CD4-positive, alpha-beta memory T cell (primary cell): ENCODE measurements at regions not wholly inside any gene's neighbourhood (a gene's known extent, or its start where the extent isn't known, plus 50 kb on each side); places are given as distances from the start of the nearest gene placed in this dataset.
"Not testable (repeated sequence)": the region's sequence is repeated elsewhere in the genome, so short reads cannot be mapped to it uniquely, and the experiment has no call there.

Experiments
- CTCF ChIA-PET: fragments of 350-600 bp; sonication (Branson Sonifier 250); formaldehyde crosslinking; loops from one replicate; lab custom pipeline; 2021; ENCODE audit warnings: inconsistent platforms; ENCODE audit not compliant: partially characterized antibody; lab: Charles Lee
- POLR2A ChIA-PET: fragments of 350-600 bp; sonication (Branson Sonifier 250); formaldehyde crosslinking; loops from one replicate; lab custom pipeline; 2021; ENCODE audit not compliant: partially characterized antibody; lab: Charles Lee
- DNase-seq, 5 donors: peaks; one replicate each; pipeline versions ENCODE4 v3.0.0 to v3.0.0-alpha.2; 2020 to 2022; ENCODE audit warnings: mixed read lengths in 1 of 5
- H3K27ac ChIP-seq: one replicate; pipeline ENCODE4 v1.7.0; 2013; ENCODE audit warnings: low read depth, low read length
- H3K27me3 ChIP-seq: 2 replicates; pipeline ENCODE4 v1.7.0; 2013; ENCODE audit warnings: mild to moderate bottlenecking, low read length, moderate library complexity; ENCODE audit not compliant: insufficient read depth
- H3K36me3 ChIP-seq: 2 replicates; pipeline ENCODE4 v1.7.0; 2013; ENCODE audit warnings: mild to moderate bottlenecking, low read length, moderate library complexity; ENCODE audit not compliant: insufficient read depth
- H3K4me1 ChIP-seq: 2 replicates; pipeline ENCODE4 v1.7.0; 2013; ENCODE audit warnings: mild to moderate bottlenecking, low read length, moderate library complexity; ENCODE audit not compliant: insufficient read depth
- H3K4me3 ChIP-seq, 2 donors: one replicate each; pipeline ENCODE4 v1.7.0; 2013; ENCODE audit warnings: low read length in 2 of 2, mild to moderate bottlenecking in 1 of 2
- H3K9me3 ChIP-seq, 2 donors: one replicate each; pipeline ENCODE4 v1.7.0; 2013; ENCODE audit warnings: low read length in 2 of 2, control low read depth in 1 of 2; ENCODE audit not compliant: control insufficient read depth in 1 of 2
- H3K27ac Mint-ChIP-seq, 7 donors: one replicate each; pipeline ENCODE4 v1.8.0; 2020 to 2021; ENCODE audit warnings: mixed read lengths in 7 of 7, mild to moderate bottlenecking in 6 of 7, inconsistent platforms in 3 of 7, moderate library complexity in 3 of 7
- H3K27me3 Mint-ChIP-seq, 2 donors: one replicate each; pipeline ENCODE4 v1.8.0; 2020 to 2021; ENCODE audit warnings: mixed read lengths in 2 of 2
- H3K36me3 Mint-ChIP-seq, 2 donors: one replicate each; pipeline ENCODE4 v1.8.0; 2020 to 2021; ENCODE audit warnings: mixed read lengths in 2 of 2, inconsistent platforms in 1 of 2, mild to moderate bottlenecking in 1 of 2
- H3K4me1 Mint-ChIP-seq, 4 donors: one replicate each; pipeline ENCODE4 v1.8.0; 2020 to 2021; ENCODE audit warnings: mixed read lengths in 4 of 4, mild to moderate bottlenecking in 1 of 4
- H3K4me3 Mint-ChIP-seq, 8 donors: one replicate each; pipeline ENCODE4 v1.8.0; 2020 to 2021; ENCODE audit warnings: mixed read lengths in 8 of 8, mild to moderate bottlenecking in 7 of 8, moderate library complexity in 6 of 8, inconsistent platforms in 3 of 8
- H3K9me3 Mint-ChIP-seq, 8 donors: one replicate each; pipeline ENCODE4 v1.8.0; 2020 to 2021; ENCODE audit warnings: mixed read lengths in 8 of 8, mild to moderate bottlenecking in 5 of 8, inconsistent platforms in 3 of 8, moderate library complexity in 1 of 8
- intact Hi-C: fragments of 100-400 bp; cut with micrococcal nuclease; formaldehyde crosslinking; loops from one replicate; pipeline ENCODE4 v1.15.1; 2023

DNA sequence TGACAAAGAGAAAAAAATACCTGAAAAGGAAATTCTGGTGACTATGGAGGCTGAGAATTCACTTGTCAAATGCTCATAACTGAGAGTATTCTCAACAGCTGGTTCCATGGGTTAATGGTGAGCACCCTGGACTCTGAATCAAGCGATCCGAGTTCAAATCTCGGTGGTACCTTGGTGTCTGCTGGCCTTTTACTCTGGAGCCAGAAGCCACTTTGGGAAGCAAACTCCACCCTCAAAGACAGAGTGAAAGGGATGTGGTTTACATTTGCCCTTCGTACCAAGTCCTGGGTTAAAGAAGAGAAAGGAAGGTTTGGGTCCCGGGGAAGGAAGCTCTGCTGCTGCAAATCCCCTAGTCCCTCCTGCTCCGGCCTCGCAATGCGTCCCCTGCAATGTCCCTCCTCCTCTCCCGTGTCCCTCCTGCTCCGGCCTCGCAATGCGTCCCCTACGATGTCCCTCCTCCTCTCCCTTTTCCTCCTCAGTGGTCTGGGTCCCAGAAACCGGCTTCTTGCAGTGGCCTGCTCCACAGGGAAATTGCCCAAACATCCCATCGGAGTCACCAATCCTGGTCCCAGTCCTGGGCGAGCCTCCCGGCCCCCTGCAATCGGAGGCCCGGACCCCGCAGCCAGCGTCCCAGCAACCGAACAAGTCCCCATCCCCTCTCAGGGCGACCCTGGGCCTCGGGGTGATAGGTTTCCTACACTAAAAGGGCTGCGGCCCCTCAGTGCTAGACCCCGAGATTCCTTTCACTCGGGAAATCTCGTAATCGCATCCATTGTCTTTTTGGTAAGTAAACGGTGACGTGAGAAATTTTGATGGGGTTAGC is 129.4 kb downstream of the PPIAL4G start:
- no peaks in the 10 kb centered on the region for H3K36me3 Mint-ChIP-seq
- H3K9me3 ChIP-seq, result no peaks in the 10 kb centered on the region
- CTCF ChIA-PET, result interaction anchor here (0.6 kb wide), 1 partner anchor 162 kb away, joined by 3 read pairs; no protein-coding TSS in a partner anchor

DNA sequence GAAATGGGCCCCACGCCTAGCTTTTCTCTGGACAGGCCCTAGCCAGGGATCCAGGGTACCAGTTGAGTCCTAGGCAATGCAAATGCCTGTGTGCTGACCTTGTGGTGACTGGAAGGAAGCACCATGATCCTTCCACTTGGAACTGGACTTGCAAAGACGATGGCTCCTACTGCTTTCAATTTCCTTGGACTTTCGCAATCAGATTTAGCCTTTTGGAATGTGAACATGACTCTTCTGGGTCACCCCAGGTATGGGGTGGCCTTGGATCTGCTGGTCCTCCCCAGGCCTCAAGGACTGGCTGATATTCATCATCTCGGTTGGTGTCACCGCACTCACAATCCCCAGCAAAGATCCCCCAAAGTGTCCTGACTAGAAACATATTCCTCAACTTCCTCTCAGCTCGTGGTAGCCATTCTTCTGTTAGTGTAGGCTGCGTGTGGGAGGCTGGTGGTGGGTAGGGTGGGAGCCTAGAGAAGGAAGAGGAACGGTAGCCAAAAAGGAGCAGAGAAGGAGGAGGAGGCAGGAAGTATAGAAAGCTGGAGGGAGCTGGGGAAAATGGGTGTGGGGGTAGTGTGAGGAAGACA is 130.5 kb downstream of the PPIAL4G start:
- intact Hi-C loops, result no loop called here
- no peak for DNase-seq
- Histone ChIP-seq H3K4me1 (peaks cover 7% of the 10 kb centered on the region), H3K27me3 (peaks cover 10% of the 10 kb centered on the region), H3K27ac (no peak overlapping the region), H3K36me3 (no peaks in the 10 kb centered on the region), H3K9me3 (no peaks in the 10 kb centered on the region), H3K4me3 (no peak overlapping the region)
- CTCF ChIA-PET, result interaction anchor here (1.1 kb wide), 1 partner anchor 9 kb away, joined by 3 read pairs; no protein-coding TSS in a partner anchor
- Mint-ChIP-seq H3K9me3 (peaks cover 0 to 2% (median 0%) of the 10 kb centered on the region in 8 donors), H3K27ac (peak overlapping the region in 1 of 7 donors; percentile 49), H3K4me1 (peaks cover 0 to 7% (median 4%) of the 10 kb centered on the region in 4 donors), H3K36me3 (no peaks in the 10 kb centered on the region), H3K27me3 (peaks cover 56 to 60% of the 10 kb centered on the region in 2 donors), H3K4me3 (no peak overlapping the region)
- POLR2A ChIA-PET, result no interaction called here

More for the DNA sequence above, 129.4 kb downstream of the PPIAL4G start:
- Mint-ChIP-seq H3K9me3 (peaks cover 0 to 2% (median 0%) of the 10 kb centered on the region in 8 donors), H3K27ac (peak overlapping the region in 1 of 7 donors; percentile 73), H3K4me1 (peaks cover 0 to 7% (median 4%) of the 10 kb centered on the region in 4 donors), H3K27me3 (peaks cover 52 to 54% of the 10 kb centered on the region in 2 donors), H3K4me3 (peak overlapping the region in 2 of 8 donors; percentile 11 to 15)
- POLR2A ChIA-PET, result no interaction called here
- intact Hi-C loops, result no loop called here
- Histone ChIP-seq H3K27ac (no peak overlapping the region), H3K36me3 (no peaks in the 10 kb centered on the region), H3K4me3 (no peak overlapping the region), H3K27me3 (peaks cover 10% of the 10 kb centered on the region), H3K4me1 (peaks cover 7% of the 10 kb centered on the region)
- peak in 1 of 5 donors; percentile 6 for DNase-seq

DNA sequence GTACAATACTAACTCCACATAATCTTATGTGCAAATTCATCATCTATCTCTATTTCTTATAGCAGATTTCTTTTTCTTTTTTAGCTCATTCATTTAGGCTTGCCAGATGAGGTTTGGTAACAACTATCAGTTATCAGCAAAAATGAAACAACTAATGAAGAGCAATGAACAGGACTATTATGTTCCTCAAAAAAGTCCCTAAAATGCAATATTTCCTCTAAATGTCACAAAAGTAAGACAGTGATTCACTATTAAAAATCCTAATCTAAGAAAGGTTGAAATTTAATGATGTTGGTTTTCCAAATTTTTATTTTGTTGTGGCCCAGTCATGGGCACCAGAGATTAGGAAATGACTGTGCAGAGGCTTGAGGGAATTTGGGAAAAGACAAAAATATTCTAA is 135.3 kb downstream of the PPIAL4G start:
- ChIA-PET CTCF (interaction anchor here (1.1 to 3.4 kb wide), 3 partner anchors 9 to 13 kb away, joined by 3 to 12 read pairs (median 3); no protein-coding TSS in a partner anchor), POLR2A (no interaction called here)
- intact Hi-C loops, result no loop called here

GRCh38 chr1:148345659-148346151 is 137.4 kb downstream of the PPIAL4G start:
- CTCF ChIA-PET, result interaction anchor here (1.0 to 3.4 kb wide), 4 partner anchors 9 to 20 kb away, joined by 3 to 12 read pairs (median 4); no protein-coding TSS in a partner anchor
- H3K4me3 Mint-ChIP-seq, H3K27ac Mint-ChIP-seq, H3K36me3 Mint-ChIP-seq, H3K4me3 ChIP-seq, H3K36me3 ChIP-seq, H3K4me1 Mint-ChIP-seq, H3K27ac ChIP-seq, H3K9me3 ChIP-seq, H3K9me3 Mint-ChIP-seq, intact Hi-C loops, H3K4me1 ChIP-seq, H3K27me3 ChIP-seq: not testable (repeated sequence)
- POLR2A ChIA-PET, result interaction anchor here (1.2 kb wide), 1 partner anchor 11 kb away, joined by 8 read pairs; no protein-coding TSS in a partner anchor
- peaks cover 24 to 37% of the 10 kb centered on the region in 2 donors for H3K27me3 Mint-ChIP-seq
- DNase-seq, result peak in 4 of 5 donors; percentile 31 to 42 (median 38)

More for the DNA sequence above, 135.3 kb downstream of the PPIAL4G start:
- no peaks in the 10 kb centered on the region for H3K4me1 ChIP-seq
- H3K4me3 ChIP-seq, result no peak overlapping the region
- no peaks in the 10 kb centered on the region for H3K36me3 Mint-ChIP-seq
- peaks cover 41 to 53% of the 10 kb centered on the region in 2 donors for H3K27me3 Mint-ChIP-seq
- no peak overlapping the region for H3K4me3 Mint-ChIP-seq
- H3K9me3 ChIP-seq, result no peaks in the 10 kb centered on the region
- no peak overlapping the region for H3K27ac ChIP-seq
- no peaks in the 10 kb centered on the region for H3K27me3 ChIP-seq
- DNase-seq, result no peak
- H3K27ac Mint-ChIP-seq, result no peak overlapping the region
- no peaks in the 10 kb centered on the region for H3K4me1 Mint-ChIP-seq
- peaks cover 0 to 2% (median 0%) of the 10 kb centered on the region in 8 donors for H3K9me3 Mint-ChIP-seq
- no peaks in the 10 kb centered on the region for H3K36me3 ChIP-seq

GRCh38 chr1:148344651-148345050 is 138.5 kb downstream of the PPIAL4G start:
- POLR2A ChIA-PET, result interaction anchor here (1.6 kb wide), 1 partner anchor 10 kb away, joined by 5 read pairs; no protein-coding TSS in a partner anchor
- H3K27me3 Mint-ChIP-seq, result peaks cover 18 to 30% of the 10 kb centered on the region in 2 donors

DNA sequence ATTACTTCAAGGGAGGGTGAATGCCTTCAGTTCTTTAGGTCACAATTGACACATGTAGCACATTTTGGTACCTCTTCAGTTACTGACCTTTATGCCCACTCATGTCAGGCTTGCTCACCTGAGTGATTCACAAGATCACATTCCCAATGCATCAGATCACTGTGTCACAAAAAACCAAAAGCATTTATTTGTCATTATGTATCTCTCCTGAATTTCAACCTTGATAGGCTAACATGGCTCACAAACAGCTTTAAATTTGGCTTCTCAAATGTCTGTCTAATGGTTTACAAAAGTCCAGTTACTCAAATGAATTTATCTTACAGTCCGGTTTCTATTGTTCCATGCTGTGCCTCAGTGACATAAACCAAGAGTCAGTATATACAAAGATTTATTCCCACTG is 141.4 kb downstream of the PPIAL4G start:
- H3K27ac ChIP-seq, H3K27me3 ChIP-seq, H3K4me1 Mint-ChIP-seq, H3K4me3 ChIP-seq, H3K9me3 Mint-ChIP-seq, CTCF ChIA-PET, H3K9me3 ChIP-seq, H3K4me1 ChIP-seq, intact Hi-C loops, H3K27ac Mint-ChIP-seq, H3K4me3 Mint-ChIP-seq, H3K36me3 Mint-ChIP-seq, H3K36me3 ChIP-seq, DNase-seq, POLR2A ChIA-PET: not testable (repeated sequence)
- peaks cover 3 to 10% of the 10 kb centered on the region in 2 donors for H3K27me3 Mint-ChIP-seq

More at GRCh38 chr1:148344651-148345050, 138.5 kb downstream of the PPIAL4G start:
- H3K4me3 ChIP-seq, H3K36me3 Mint-ChIP-seq, intact Hi-C loops, H3K4me1 Mint-ChIP-seq, H3K9me3 ChIP-seq, H3K9me3 Mint-ChIP-seq, DNase-seq, H3K4me3 Mint-ChIP-seq, H3K36me3 ChIP-seq, H3K27ac Mint-ChIP-seq, H3K27me3 ChIP-seq, H3K27ac ChIP-seq, H3K4me1 ChIP-seq: not testable (repeated sequence)
- CTCF ChIA-PET, result interaction anchor here (1.5 to 3.4 kb wide), 3 partner anchors 8 to 21 kb away, joined by 3 to 12 read pairs (median 4); no protein-coding TSS in a partner anchor
